ENCODE measurements at regions not wholly inside any gene's neighbourhood (a gene's known extent, or its start where the extent isn't known, plus 50 kb on each side); places are given as distances from the start of the nearest gene placed in this dataset.
A peak's percentile ranks its signal among the peaks of the same experiment; 100 is the strongest.

- no peak for DNase-seq (ENCODE audit: low spot score)
Measured at GRCh38 chr9:19732441-19732951, 56.3 kb downstream of the SLC24A2 start.

GRCh38 chr9:19728101-19728500, 60.7 kb downstream of the SLC24A2 start:
- no peak for DNase-seq (ENCODE audit: low spot score)

DNA sequence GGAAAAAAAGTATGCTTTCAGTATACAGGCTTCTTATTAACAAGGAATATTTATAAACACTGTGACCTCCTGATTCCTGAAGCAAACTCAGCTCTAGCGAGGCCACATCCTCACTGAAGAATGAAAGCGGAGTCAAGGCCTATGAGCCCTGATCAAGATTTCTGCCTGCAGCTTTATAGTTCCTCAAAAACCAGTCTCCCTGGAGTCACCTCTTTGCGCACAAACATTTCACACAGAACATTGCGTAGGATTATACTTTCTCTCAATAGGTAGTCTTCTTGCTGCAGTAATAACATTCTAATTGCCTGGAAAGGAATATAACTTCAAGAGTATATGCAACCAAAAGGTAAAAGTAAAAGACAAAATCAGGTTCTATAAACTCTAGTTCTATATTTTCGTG, 62.9 kb downstream of the SLC24A2 start:
- DNase-seq (ENCODE audit: low spot score): no peak

DNA sequence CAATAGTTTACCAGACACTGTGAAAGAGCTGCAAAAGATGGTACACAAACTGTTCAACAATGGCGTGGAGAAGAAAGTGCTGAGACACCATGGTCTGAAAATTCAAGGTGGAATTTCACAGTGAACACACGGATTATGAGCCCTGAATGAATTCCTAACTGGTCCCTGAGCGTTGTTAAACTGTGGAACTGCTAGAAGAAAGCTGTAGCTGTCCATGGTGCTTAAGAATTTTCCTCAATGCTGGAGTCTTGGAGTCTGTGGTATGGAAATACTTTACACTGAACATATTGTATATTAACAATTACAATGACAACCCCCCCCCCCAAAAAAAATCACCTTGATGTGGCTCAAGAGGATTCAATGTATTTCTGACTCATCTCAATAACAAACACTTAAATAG, 68.5 kb downstream of the SLC24A2 start:
- DNase-seq (ENCODE audit: low spot score): peak; percentile 34

- DNase-seq (ENCODE audit: low spot score): peak; percentile 30
Measured at GRCh38 chr9:19703702-19704101, 85.1 kb downstream of the SLC24A2 start.

- no peak for DNase-seq (ENCODE audit: low spot score)
Measured at GRCh38 chr9:19701991-19702390, 86.8 kb downstream of the SLC24A2 start.

DNA sequence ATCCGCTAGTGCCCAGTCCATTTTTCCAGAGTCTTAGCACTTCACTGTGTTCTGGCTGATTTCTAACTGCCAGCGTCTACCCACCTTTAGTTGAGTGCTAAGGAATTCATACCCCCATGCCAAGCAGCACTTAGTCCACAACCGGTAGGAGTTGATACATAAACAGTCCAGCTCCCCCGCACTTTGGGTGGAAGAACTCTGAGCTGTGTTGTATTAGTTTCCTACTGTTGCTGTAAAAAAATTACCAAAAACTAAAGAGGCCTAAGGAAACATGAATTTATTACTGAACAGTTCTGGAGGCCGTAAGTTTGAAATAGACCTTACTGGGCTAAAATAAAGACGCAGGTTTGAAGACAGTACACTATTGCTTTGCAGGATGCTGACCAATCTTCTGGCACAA, 87.6 kb downstream of the SLC24A2 start:
- no peak for DNase-seq (ENCODE audit: low spot score)

GRCh38 chr9:19700699-19701098, 88.1 kb downstream of the SLC24A2 start:
- no peak for DNase-seq (ENCODE audit: low spot score)

DNA sequence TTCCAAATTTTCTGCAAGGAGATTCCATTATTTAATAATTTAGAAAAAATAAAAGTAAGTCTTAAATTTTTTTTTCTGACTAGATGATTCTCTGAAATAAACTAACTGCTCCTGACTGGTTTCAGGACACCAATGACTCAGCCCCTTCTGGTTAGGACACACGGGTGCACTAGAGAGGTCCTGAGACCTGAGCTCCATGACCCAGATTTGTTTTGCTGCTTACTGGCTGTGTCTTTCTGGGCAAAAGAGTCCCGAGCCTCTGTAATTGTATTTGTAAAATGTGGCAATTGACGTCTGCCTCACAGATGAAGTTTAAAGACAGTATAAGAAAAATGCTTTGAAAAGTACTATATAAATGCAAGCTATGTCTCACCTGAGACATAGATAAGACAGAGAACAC, 89.1 kb downstream of the SLC24A2 start:
- no peak for DNase-seq (ENCODE audit: low spot score)

GRCh38 chr9:19698960-19699359, 89.9 kb downstream of the SLC24A2 start:
- no peak for DNase-seq (ENCODE audit: low spot score)

- no peak for DNase-seq (ENCODE audit: low spot score)
Measured at GRCh38 chr9:19694601-19695000, 94.2 kb downstream of the SLC24A2 start.

- DNase-seq (ENCODE audit: low spot score): no peak
Measured at GRCh38 chr9:19690128-19690527, 98.7 kb downstream of the SLC24A2 start.

- DNase-seq (ENCODE audit: low spot score): no peak
Measured at GRCh38 chr9:19689328-19690101, 99.3 kb downstream of the SLC24A2 start.

DNA sequence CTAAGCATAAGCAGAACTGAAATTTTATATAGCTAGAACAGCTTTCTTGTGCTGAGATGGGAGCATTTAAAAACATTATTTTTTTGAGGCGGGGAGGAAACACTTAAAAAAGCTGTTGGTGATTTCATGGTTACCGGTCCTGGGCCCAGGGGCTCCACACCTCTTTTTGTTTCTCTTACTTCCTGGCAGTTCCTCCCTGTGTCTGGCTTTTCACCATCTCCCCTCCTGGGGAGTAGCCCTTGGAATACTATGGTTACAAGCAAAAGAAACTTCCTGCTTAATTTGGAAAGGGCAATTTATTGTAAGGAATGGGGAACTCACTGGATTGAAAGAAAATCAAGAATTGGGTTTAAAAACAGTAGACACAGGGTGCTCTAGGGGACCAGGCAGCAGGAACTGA, 105.1 kb downstream of the SLC24A2 start:
- no peak for DNase-seq (ENCODE audit: low spot score)

GRCh38 chr9:19682397-19682796, 106.4 kb downstream of the SLC24A2 start:
- no peak for DNase-seq (ENCODE audit: low spot score)

DNA sequence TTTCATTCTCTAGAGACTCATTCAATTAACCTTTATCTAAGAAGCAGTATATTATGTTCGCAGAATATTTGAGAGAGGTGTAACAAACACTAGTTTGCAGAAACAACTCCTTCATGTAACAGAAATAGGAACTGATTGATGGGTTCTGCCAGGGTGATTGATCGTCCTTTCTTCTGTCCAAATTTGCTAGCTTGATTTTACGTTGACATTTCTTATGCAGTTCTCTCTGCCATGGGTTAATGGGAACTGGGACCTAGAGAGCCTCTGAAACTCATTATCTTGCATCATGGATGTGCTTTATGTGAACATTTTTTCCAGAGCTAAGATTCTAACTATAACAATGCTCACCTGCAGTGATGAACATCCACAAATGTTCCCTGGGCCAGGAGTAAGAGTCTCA, 107.0 kb downstream of the SLC24A2 start:
- DNase-seq (ENCODE audit: low spot score): no peak

GRCh38 chr9:19677924-19678323, 110.9 kb downstream of the SLC24A2 start:
- no peak for DNase-seq (ENCODE audit: low spot score)

DNA sequence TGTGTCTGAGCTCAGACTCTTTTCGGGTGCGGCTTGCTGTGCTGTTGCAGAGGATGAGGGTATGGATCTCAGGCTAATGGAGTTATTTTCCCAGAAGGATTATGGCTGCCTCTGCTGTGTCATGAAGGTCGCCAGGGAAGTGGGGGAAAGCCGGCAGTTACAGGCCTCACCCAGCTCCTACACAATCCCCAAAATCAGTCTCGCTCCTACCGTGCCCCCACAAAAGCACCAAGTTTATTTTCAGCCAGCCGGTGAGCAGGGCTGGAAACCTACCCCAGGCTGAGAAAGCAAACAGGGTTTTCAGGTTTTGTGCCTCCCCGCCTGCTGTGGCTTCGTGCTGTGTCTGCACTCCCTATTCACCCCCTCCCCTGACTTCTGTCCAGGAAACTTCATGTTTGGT, 113.3 kb downstream of the SLC24A2 start:
- no peak for DNase-seq (ENCODE audit: low spot score)

DNA sequence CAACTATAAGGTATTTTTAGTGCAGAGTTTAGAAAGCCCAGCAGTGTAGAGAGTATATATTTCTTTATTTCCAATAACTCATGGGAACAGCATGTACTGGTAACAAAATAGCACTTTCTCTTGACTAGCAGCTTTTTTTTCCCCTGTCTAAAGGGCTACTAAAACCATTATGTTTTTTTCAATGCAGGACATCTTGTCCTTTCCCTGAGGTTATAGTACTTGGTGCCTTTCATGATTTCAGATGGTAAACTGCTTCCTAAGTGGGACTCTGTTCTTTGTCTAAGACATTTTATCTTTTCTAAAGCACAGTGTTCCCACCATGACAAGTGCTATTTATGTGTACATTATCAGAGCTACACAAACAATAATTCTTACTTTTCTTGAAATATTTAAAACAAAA, 122.3 kb downstream of the SLC24A2 start:
- DNase-seq (ENCODE audit: low spot score): no peak

DNA sequence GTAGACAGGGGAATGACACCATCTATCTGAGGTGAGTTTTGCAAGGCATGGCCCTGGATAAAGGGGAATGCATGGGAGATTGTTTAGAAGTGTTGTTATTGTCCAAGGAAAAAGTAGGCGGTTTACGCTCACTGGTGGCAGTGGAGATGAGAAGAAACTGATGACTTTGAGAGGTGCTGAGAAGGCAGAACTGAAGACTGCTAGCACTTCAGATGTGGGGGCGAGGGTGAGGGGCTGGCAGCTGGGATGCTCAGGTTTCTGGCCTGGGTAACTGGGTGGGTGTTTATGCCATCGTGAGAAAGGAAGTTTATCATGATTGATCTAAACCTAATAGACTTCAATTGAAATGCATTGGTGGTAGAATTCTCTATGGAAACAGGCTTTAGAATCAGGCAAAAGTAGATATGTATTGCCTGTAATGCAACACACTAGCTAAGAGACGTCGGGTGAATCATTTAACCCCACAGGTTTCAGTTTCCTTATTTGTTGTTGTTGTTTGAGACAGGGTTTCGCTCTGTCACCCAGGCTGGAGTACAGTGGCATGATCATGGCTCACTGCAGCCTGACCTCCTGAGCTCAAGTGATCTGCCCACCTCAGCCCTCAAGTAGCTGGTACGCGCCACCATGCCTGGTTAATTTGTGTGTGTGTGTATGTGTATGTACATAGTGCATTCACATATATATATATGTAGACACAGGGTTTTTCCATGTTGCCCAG, 123.5 kb downstream of the SLC24A2 start:
- no peak for DNase-seq (ENCODE audit: low spot score)

- DNase-seq (ENCODE audit: low spot score): no peak
Measured at GRCh38 chr9:19663570-19663969, 125.3 kb downstream of the SLC24A2 start.

DNA sequence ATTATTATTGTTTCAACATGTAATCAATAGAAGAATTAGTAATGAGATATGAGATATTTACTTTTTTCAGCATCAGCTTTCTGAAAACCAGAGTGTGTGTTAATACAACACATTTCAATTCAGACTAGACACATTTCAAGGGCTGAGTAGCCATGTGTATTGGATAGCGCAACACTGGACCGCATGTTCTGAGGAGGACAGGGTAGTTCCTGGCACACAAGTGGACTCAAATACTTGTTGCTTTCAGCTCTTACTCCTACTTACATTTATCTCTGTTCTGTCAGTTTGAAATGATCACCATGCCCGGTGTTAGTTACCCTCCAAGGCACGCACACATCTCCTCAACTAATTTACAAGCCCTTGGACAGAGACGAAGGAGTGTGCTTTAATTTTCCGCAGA, 126.6 kb downstream of the SLC24A2 start:
- no peak for DNase-seq (ENCODE audit: low spot score)

DNA sequence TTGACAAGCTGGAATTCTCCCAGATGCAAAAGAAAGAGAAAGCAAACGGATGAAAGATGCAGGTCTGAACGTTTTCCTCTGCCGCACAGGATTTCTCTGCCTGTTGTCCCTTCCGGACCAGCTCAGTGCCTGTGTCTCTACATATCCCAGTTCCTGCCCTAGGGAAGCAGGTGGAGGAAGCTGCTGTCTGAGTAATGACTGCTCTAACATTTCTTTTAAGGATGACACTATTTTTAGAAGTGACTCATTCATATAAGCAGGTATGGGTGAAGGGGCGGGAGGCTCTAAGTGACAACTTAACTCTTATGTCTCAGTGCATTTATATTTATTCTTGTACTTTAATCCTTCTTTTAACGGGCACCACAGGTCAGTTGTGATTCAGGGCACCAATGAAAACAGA, 128.8 kb downstream of the SLC24A2 start:
- peak; percentile 85 for DNase-seq (ENCODE audit: low spot score)

DNA sequence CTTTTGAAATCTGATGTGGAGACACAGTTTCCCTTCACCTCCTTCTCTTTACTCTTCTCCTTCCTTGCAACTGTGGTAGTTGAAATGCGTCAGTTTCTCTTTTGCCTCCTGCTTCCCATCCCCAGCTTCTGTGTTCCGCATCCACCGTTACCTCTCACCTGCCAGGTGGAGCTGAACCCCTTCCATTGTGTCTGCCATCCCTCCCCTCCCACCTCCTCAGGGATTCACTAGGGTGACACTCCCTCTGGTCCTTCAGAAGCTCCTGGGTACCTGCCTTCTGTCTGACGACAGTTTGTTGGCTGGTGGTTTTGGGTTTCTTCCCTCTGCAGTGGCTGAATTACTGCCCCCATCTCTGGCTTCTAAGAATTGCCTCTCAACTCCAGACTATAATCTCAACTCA, 132.1 kb downstream of the SLC24A2 start:
- DNase-seq (ENCODE audit: low spot score): no peak
